ENCODE measurements at regions not wholly inside any gene's neighbourhood (a gene's known extent, or its start where the extent isn't known, plus 50 kb on each side); places are given as distances from the start of the nearest gene placed in this dataset.
A peak's percentile ranks its signal among the peaks of the same experiment; 100 is the strongest.

- Histone ChIP-seq H3K79me2 (ENCODE audit: control insufficient read depth, insufficient read depth, low read length, unreplicated experiment) (no peaks in the 10 kb centered on the region), H3K4me1 (ENCODE audit: control insufficient read depth, insufficient read depth, low read length, unreplicated experiment) (no peaks in the 10 kb centered on the region), H3K27ac (ENCODE audit: low read depth, low read length) (no peak overlapping the region), H2AFZ (ENCODE audit: low read length, unreplicated experiment) (no peak overlapping the region), H3K36me3 (ENCODE audit: insufficient read depth, low read length) (no peaks in the 10 kb centered on the region), H3K27me3 (ENCODE audit: insufficient read depth, low read length) (no peaks in the 10 kb centered on the region; the same call in 1 of the 2 replicates), H3K4me3 (ENCODE audit: low read depth, low read length) (no peak overlapping the region)
These were observed 177.1 kb upstream of the CHRNA7 start for GRCh38 chr15:31852933-31853799.

- Histone ChIP-seq H2AFZ (ENCODE audit: low read length, unreplicated experiment) (no peak overlapping the region), H3K4me3 (ENCODE audit: low read depth, low read length) (no peak overlapping the region), H3K27me3 (ENCODE audit: insufficient read depth, low read length) (no peaks in the 10 kb centered on the region; the same call in 1 of the 2 replicates), H3K4me1 (ENCODE audit: control insufficient read depth, insufficient read depth, low read length, unreplicated experiment) (no peaks in the 10 kb centered on the region), H3K36me3 (ENCODE audit: insufficient read depth, low read length) (no peaks in the 10 kb centered on the region), H3K79me2 (ENCODE audit: control insufficient read depth, insufficient read depth, low read length, unreplicated experiment) (no peaks in the 10 kb centered on the region), H3K27ac (ENCODE audit: low read depth, low read length) (no peak overlapping the region)
These were observed 173.7 kb upstream of the CHRNA7 start for GRCh38 chr15:31856581-31856980.

GRCh38 chr15:31857194-31857593, 173.1 kb upstream of the CHRNA7 start:
- no peaks in the 10 kb centered on the region for H3K4me1 ChIP-seq (ENCODE audit: control insufficient read depth, insufficient read depth, low read length, unreplicated experiment)
- no peak overlapping the region for H3K4me3 ChIP-seq (ENCODE audit: low read depth, low read length)
- H2AFZ ChIP-seq (ENCODE audit: low read length, unreplicated experiment) = no peak overlapping the region
- no peaks in the 10 kb centered on the region for H3K36me3 ChIP-seq (ENCODE audit: insufficient read depth, low read length)
- no peaks in the 10 kb centered on the region for H3K79me2 ChIP-seq (ENCODE audit: control insufficient read depth, insufficient read depth, low read length, unreplicated experiment)
- H3K27ac ChIP-seq (ENCODE audit: low read depth, low read length) = no peak overlapping the region
- H3K27me3 ChIP-seq (ENCODE audit: insufficient read depth, low read length) = no peaks in the 10 kb centered on the region; the same call in 1 of the 2 replicates

GRCh38 chr15:31858026-31858425, 172.3 kb upstream of the CHRNA7 start:
- no peak overlapping the region for H3K4me3 ChIP-seq (ENCODE audit: low read depth, low read length)
- no peak overlapping the region for H3K27ac ChIP-seq (ENCODE audit: low read depth, low read length)
- H2AFZ ChIP-seq (ENCODE audit: low read length, unreplicated experiment) = no peak overlapping the region
- no peaks in the 10 kb centered on the region for H3K36me3 ChIP-seq (ENCODE audit: insufficient read depth, low read length)
- no peaks in the 10 kb centered on the region; the same call in 1 of the 2 replicates for H3K27me3 ChIP-seq (ENCODE audit: insufficient read depth, low read length)
- H3K4me1 ChIP-seq (ENCODE audit: control insufficient read depth, insufficient read depth, low read length, unreplicated experiment) = no peaks in the 10 kb centered on the region
- H3K79me2 ChIP-seq (ENCODE audit: control insufficient read depth, insufficient read depth, low read length, unreplicated experiment) = no peaks in the 10 kb centered on the region

- H2AFZ ChIP-seq (ENCODE audit: low read length, unreplicated experiment) = no peak overlapping the region
- H3K36me3 ChIP-seq (ENCODE audit: insufficient read depth, low read length) = no peaks in the 10 kb centered on the region
- H3K79me2 ChIP-seq (ENCODE audit: control insufficient read depth, insufficient read depth, low read length, unreplicated experiment) = no peaks in the 10 kb centered on the region
- peaks cover 16% of the 10 kb centered on the region for H3K27me3 ChIP-seq (ENCODE audit: insufficient read depth, low read length)
- H3K27ac ChIP-seq (ENCODE audit: low read depth, low read length) = no peak overlapping the region
- H3K4me3 ChIP-seq (ENCODE audit: low read depth, low read length) = no peak overlapping the region
- H3K4me1 ChIP-seq (ENCODE audit: control insufficient read depth, insufficient read depth, low read length, unreplicated experiment) = no peaks in the 10 kb centered on the region
These were observed 164.1 kb upstream of the CHRNA7 start for GRCh38 chr15:31866248-31866647.

GRCh38 chr15:31867536-31868442, 162.5 kb upstream of the CHRNA7 start:
- H3K27me3 ChIP-seq (ENCODE audit: insufficient read depth, low read length) = peaks cover 24% of the 10 kb centered on the region
- no peak overlapping the region for H3K4me3 ChIP-seq (ENCODE audit: low read depth, low read length)
- H3K27ac ChIP-seq (ENCODE audit: low read depth, low read length) = no peak overlapping the region
- H3K4me1 ChIP-seq (ENCODE audit: control insufficient read depth, insufficient read depth, low read length, unreplicated experiment) = no peaks in the 10 kb centered on the region
- no peaks in the 10 kb centered on the region for H3K36me3 ChIP-seq (ENCODE audit: insufficient read depth, low read length)
- no peak overlapping the region for H2AFZ ChIP-seq (ENCODE audit: low read length, unreplicated experiment)
- H3K79me2 ChIP-seq (ENCODE audit: control insufficient read depth, insufficient read depth, low read length, unreplicated experiment) = no peaks in the 10 kb centered on the region

GRCh38 chr15:31869686-31870307, 160.5 kb upstream of the CHRNA7 start:
- Histone ChIP-seq H3K27ac (ENCODE audit: low read depth, low read length) (no peak overlapping the region), H3K36me3 (ENCODE audit: insufficient read depth, low read length) (no peaks in the 10 kb centered on the region), H3K79me2 (ENCODE audit: control insufficient read depth, insufficient read depth, low read length, unreplicated experiment) (no peaks in the 10 kb centered on the region), H3K4me1 (ENCODE audit: control insufficient read depth, insufficient read depth, low read length, unreplicated experiment) (no peaks in the 10 kb centered on the region), H3K4me3 (ENCODE audit: low read depth, low read length) (peak overlapping the region; percentile 52), H2AFZ (ENCODE audit: low read length, unreplicated experiment) (peak overlapping the region; percentile 65), H3K27me3 (ENCODE audit: insufficient read depth, low read length) (peaks cover 24% of the 10 kb centered on the region)

GRCh38 chr15:31870328-31871165, 159.8 kb upstream of the CHRNA7 start, which contains the start of gene OTUD7A:
Gene OTUD7A (minus strand): TSS chr15:31870673.
- no peaks in the 10 kb centered on the region for H3K36me3 ChIP-seq (ENCODE audit: insufficient read depth, low read length)
- H3K4me3 ChIP-seq (ENCODE audit: low read depth, low read length) = peak within 1 kb of the TSS; percentile 80
- H3K4me1 ChIP-seq (ENCODE audit: control insufficient read depth, insufficient read depth, low read length, unreplicated experiment) = no peaks in the 10 kb centered on the region
- no peaks in the 10 kb centered on the region for H3K79me2 ChIP-seq (ENCODE audit: control insufficient read depth, insufficient read depth, low read length, unreplicated experiment)
- H2AFZ ChIP-seq (ENCODE audit: low read length, unreplicated experiment) = peak within 1 kb of the TSS; percentile 65
- no peak within 1 kb of the TSS for H3K27ac ChIP-seq (ENCODE audit: low read depth, low read length)
- H3K27me3 ChIP-seq (ENCODE audit: insufficient read depth, low read length) = peaks cover 24% of the 10 kb centered on the region

- Histone ChIP-seq H3K4me1 (ENCODE audit: control insufficient read depth, insufficient read depth, low read length, unreplicated experiment) (no peaks in the 10 kb centered on the region), H3K27ac (ENCODE audit: low read depth, low read length) (no peak overlapping the region), H3K27me3 (ENCODE audit: insufficient read depth, low read length) (peaks cover 24% of the 10 kb centered on the region), H2AFZ (ENCODE audit: low read length, unreplicated experiment) (peak overlapping the region; percentile 15), H3K4me3 (ENCODE audit: low read depth, low read length) (peak overlapping the region; percentile 80), H3K79me2 (ENCODE audit: control insufficient read depth, insufficient read depth, low read length, unreplicated experiment) (no peaks in the 10 kb centered on the region), H3K36me3 (ENCODE audit: insufficient read depth, low read length) (no peaks in the 10 kb centered on the region)
These were observed 159.0 kb upstream of the CHRNA7 start for GRCh38 chr15:31871166-31871886.
